NT2/D1 (cell line): ENCODE measurements at regions not wholly inside any gene's neighbourhood (a gene's known extent, or its start where the extent isn't known, plus 50 kb on each side); places are given as distances from the start of the nearest gene placed in this dataset.

Source experiments
- DNase-seq: peaks from one replicate; pipeline ENCODE4 v3.0.0-alpha.2; 2011; ENCODE audit warnings: low read depth, low spot score
- H3K27me3 ChIP-seq: 2 replicates; pipeline ENCODE4 v1.6.0; 2011; ENCODE audit warnings: mild to moderate bottlenecking; ENCODE audit not compliant: insufficient read length, insufficient read depth
- H3K36me3 ChIP-seq: 2 replicates; pipeline ENCODE4 v1.6.1; 2011; ENCODE audit warnings: mild to moderate bottlenecking, low read length, mixed read lengths; ENCODE audit not compliant: insufficient read depth, insufficient read length
- H3K4me1 ChIP-seq: 2 replicates; pipeline ENCODE4 v1.5.1; 2011; ENCODE audit not compliant: insufficient read depth, insufficient read length
- H3K4me3 ChIP-seq: 2 replicates; pipeline ENCODE4 v1.5.1; 2011; ENCODE audit warnings: low read depth; ENCODE audit not compliant: insufficient read length
- H3K9ac ChIP-seq: 2 replicates; pipeline ENCODE4 v1.6.0; 2011; ENCODE audit warnings: low read depth; ENCODE audit not compliant: insufficient read length
- H3K9me3 ChIP-seq: 2 replicates; pipeline ENCODE4 v1.5.1; 2011; ENCODE audit warnings: mild to moderate bottlenecking, low read length; ENCODE audit not compliant: insufficient read depth
- SUZ12 ChIP-seq: IDR thresholded peaks from 2 replicates; pipeline ENCODE4 v1.6.1; 2011; ENCODE audit not compliant: insufficient read length, insufficient read depth; ENCODE audit errors: extremely low read depth
- YY1 ChIP-seq: IDR thresholded peaks from 2 replicates; pipeline ENCODE4 v1.6.1; 2011; ENCODE audit not compliant: insufficient read length, insufficient read depth
- ZNF274 ChIP-seq: IDR thresholded peaks from 2 replicates; pipeline ENCODE4 v1.6.1; 2011; ENCODE audit warnings: mild to moderate bottlenecking, low read depth, low read length

DNA sequence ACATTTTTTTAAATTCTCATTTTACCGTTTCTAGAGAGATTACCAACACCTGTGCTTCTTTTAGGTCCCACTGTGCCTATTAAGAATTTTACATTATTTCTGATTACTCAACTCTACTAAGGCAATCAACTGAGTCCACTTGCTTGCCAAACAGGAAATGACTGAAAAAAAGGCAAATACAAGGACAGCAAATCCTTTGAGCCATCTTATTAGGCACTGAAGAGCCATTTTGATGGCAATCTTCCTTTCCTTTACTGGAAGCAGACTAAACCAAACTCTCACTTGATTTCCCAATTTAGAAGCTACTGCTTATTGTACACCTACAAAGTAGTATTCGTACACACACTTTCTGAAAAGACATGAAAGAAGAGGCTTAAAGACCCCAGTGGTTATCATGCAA is 121.4 kb upstream of the COL3A1 start:
- Histone ChIP-seq H3K4me3 (no peak overlapping the region), H3K27me3 (no peaks in the 10 kb centered on the region), H3K36me3 (no peaks in the 10 kb centered on the region), H3K9me3 (no peaks in the 10 kb centered on the region), H3K4me1 (no peaks in the 10 kb centered on the region), H3K9ac (no peak overlapping the region)
- no peak for TF ChIP-seq YY1
- TF ChIP-seq SUZ12 = no peak
- no peak for TF ChIP-seq ZNF274
- no peak for DNase-seq

DNA sequence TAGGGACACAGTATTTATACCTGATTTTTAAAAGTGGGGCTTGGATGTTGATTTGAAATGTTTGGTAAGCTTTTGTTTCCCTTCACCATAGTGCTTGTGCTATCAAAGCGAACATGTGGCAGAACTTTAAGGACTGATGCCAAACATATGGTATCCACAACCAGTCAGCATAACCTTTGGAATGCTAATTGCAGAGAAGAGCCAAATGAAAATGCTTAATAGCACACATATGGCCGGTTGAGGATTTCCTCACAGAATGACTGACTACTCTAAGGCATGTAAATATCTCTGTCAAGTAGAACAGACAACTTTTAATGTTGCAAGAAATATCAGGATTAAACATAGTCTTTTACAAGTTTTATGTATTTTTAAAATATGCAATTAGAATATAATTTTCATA is 120.9 kb upstream of the COL3A1 start:
- Histone ChIP-seq H3K9ac (no peak overlapping the region), H3K9me3 (no peaks in the 10 kb centered on the region), H3K4me3 (no peak overlapping the region), H3K4me1 (no peaks in the 10 kb centered on the region), H3K36me3 (no peaks in the 10 kb centered on the region), H3K27me3 (no peaks in the 10 kb centered on the region)
- no peak for DNase-seq
- TF ChIP-seq SUZ12 = no peak
- TF ChIP-seq ZNF274 = no peak
- TF ChIP-seq YY1 = no peak

DNA sequence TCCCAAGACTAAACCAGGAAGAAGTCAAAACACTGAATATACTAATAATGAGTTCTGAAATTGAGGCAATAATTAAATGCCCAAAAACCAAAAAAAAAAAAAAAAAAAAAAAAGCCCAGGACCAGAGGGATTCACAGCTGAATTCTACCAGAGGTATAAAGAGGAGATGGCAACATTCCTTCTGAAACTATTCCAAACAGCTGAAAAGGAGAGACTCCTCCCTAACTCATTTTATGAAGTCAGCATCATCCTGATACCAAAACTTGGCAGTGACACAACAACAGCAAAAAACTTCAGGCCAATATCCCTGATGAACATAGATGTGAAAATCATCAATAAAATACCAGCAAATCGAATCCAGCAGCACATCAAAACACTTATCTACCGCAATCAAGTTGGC is 108.5 kb upstream of the COL3A1 start:
- no peak for DNase-seq
- Histone ChIP-seq H3K9me3 (no peaks in the 10 kb centered on the region; the same call in 1 of the 2 replicates), H3K9ac (no peak overlapping the region), H3K27me3 (no peaks in the 10 kb centered on the region), H3K4me3 (no peak overlapping the region), H3K4me1 (no peaks in the 10 kb centered on the region), H3K36me3 (no peaks in the 10 kb centered on the region)
- TF ChIP-seq YY1 (no peak), SUZ12 (no peak), ZNF274 (no peak)

DNA sequence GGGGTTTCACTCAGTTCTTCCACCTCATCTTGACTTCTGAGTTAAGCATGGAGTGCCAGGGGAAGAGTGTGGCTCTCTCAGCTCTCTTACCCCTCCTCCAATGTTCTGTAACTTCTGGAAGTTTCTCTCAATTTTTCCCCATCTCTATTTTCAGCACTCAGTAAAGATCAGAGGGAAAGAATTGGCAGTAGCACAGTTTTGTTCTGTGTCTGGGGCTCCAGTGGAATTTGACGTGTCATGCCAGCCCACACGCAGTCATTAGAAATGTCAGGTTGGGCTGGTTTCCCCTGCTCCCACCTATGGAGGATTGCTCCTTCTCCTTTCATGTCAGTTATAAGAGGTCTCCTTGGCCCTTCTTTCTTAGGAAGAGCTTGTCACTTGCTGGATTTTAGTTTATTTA is 104.6 kb upstream of the COL3A1 start:
- Histone ChIP-seq H3K9me3 (no peaks in the 10 kb centered on the region), H3K9ac (no peak overlapping the region), H3K4me3 (no peak overlapping the region), H3K4me1 (no peaks in the 10 kb centered on the region), H3K36me3 (no peaks in the 10 kb centered on the region), H3K27me3 (no peaks in the 10 kb centered on the region)
- no peak for DNase-seq
- no peak for TF ChIP-seq SUZ12
- TF ChIP-seq ZNF274 = no peak
- TF ChIP-seq YY1 = no peak

DNA sequence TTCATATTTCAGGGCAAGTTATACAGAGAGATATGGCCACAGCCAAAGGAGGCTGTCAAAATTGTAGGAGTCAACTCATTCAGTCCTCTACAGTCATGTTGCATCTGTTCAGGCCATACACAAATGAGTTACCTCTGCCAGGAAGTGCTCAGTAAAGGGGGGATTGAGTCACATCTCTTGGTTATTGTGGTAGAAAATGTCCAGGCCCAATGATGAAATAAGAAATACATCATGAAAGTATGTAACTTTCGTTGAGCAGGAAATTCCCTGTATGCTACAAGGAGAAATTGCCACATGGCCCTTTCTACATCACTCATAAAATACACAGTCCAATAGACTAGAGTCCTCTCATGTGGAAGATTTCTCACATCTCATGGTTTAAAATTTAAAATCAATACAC is 103.9 kb upstream of the COL3A1 start:
- Histone ChIP-seq H3K9ac (no peak overlapping the region), H3K4me1 (no peaks in the 10 kb centered on the region), H3K36me3 (no peaks in the 10 kb centered on the region), H3K9me3 (no peaks in the 10 kb centered on the region), H3K27me3 (no peaks in the 10 kb centered on the region), H3K4me3 (no peak overlapping the region)
- no peak for TF ChIP-seq SUZ12
- TF ChIP-seq YY1 = no peak
- no peak for TF ChIP-seq ZNF274
- DNase-seq = no peak

DNA sequence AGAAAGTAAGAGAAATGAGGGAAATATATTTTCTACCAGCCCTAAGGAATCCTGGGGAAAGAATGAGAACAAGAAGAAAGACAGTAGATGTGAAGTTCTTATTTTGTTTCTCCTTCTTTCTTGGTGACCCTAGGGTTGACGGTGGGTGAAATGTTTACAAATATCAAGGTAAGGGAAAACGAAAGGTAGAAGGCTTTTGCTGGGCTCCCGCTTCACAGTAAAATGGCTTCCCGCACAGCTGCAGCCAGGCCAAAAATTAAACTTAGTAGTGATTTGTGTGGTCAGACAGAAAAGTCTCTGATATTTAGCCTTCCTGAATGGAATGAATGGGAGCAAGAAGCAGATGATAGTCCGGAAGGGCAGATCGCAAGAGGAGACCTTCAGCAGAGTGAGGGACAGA is 99.1 kb upstream of the COL3A1 start:
- Histone ChIP-seq H3K9me3 (no peaks in the 10 kb centered on the region), H3K9ac (no peak overlapping the region), H3K36me3 (no peaks in the 10 kb centered on the region), H3K4me3 (no peak overlapping the region), H3K27me3 (no peaks in the 10 kb centered on the region), H3K4me1 (no peaks in the 10 kb centered on the region)
- TF ChIP-seq SUZ12 = no peak
- no peak for TF ChIP-seq YY1
- no peak for TF ChIP-seq ZNF274
- no peak for DNase-seq

DNA sequence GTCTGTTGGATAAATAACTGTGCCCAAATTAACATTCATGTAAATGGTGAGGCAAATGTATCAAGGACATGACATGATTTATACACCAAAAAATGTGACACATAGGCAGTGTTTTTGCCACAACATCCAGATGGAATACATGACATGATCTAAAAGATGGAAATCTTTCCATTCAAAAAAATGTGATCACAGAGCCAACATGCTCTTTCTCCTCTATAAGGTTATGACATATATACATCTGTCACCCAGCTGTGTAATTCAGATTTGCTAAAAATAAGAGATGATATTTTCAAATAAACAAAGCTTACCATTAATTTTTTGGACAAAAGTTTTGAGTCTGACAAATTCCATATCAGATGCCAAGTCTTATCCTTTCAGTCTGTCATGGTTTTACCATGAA is 95.5 kb upstream of the COL3A1 start:
- Histone ChIP-seq H3K4me3 (no peak overlapping the region), H3K9ac (no peak overlapping the region), H3K4me1 (no peaks in the 10 kb centered on the region), H3K27me3 (no peaks in the 10 kb centered on the region), H3K36me3 (no peaks in the 10 kb centered on the region), H3K9me3 (no peaks in the 10 kb centered on the region)
- TF ChIP-seq SUZ12 (no peak), ZNF274 (no peak), YY1 (no peak)
- DNase-seq = no peak

DNA sequence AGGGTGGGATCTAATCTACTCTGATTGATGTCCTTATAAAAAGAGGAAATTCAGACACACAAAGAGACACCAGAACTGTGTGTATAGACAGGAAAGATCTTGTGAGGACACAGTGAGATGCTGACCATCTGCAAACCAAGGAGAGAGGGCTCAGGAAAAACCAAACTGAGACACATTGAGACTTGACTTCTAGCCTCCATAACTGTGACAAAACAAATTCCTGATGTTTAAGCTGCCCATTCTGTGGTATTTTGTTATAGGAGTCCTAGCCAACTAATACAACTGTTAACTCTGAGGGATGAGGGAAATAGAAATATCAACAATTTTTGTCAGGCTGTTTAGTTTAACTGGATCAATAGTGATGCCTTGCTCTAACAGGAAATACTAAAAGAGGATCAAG is 93.4 kb upstream of the COL3A1 start:
- H3K27me3 ChIP-seq = no peaks in the 10 kb centered on the region
- no peaks in the 10 kb centered on the region for H3K4me1 ChIP-seq
- H3K4me3 ChIP-seq = no peak overlapping the region
- no peaks in the 10 kb centered on the region for H3K9me3 ChIP-seq
- H3K9ac ChIP-seq = no peak overlapping the region
- no peak for DNase-seq
- no peaks in the 10 kb centered on the region for H3K36me3 ChIP-seq
- no peak for TF ChIP-seq ZNF274
- no peak for TF ChIP-seq YY1
- no peak for TF ChIP-seq SUZ12
